ENCODE measurements at regions not wholly inside any gene's neighbourhood (a gene's known extent, or its start where the extent isn't known, plus 50 kb on each side); places are given as distances from the start of the nearest gene placed in this dataset.

DNA sequence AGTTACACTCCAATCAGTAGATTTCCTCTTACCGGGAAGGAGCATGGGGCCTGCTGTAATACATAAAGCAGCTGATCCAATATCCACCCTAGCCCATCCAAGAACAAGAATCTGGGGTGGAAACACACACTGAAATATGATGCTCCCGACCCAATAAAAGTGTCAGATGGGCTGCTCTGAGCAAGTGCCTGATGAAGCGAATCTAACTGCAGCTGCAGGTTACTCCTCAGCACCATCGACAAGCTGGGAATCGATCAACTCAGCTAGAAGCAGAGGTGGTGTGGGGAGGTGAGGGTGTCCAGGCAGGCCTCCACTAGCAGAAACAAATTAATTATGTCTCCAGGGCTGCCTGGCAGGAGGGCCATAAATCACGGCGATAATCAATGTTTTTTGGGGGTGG is 64.0 kb upstream of the WSCD2 start:
- no peaks in the 10 kb centered on the region for H3K36me3 Mint-ChIP-seq
- H3K27ac Mint-ChIP-seq: no peak overlapping the region
- no peak for ATAC-seq (ENCODE audit: low read depth)
- H3K9me3 Mint-ChIP-seq: no peaks in the 10 kb centered on the region
- POLR2A ChIA-PET: no interaction called here
- no peak overlapping the region for H3K4me3 Mint-ChIP-seq
- DNase-seq: no peak
- H3K27me3 Mint-ChIP-seq: peaks cover 2% of the 10 kb centered on the region
- no peaks in the 10 kb centered on the region for H3K4me1 Mint-ChIP-seq

DNA sequence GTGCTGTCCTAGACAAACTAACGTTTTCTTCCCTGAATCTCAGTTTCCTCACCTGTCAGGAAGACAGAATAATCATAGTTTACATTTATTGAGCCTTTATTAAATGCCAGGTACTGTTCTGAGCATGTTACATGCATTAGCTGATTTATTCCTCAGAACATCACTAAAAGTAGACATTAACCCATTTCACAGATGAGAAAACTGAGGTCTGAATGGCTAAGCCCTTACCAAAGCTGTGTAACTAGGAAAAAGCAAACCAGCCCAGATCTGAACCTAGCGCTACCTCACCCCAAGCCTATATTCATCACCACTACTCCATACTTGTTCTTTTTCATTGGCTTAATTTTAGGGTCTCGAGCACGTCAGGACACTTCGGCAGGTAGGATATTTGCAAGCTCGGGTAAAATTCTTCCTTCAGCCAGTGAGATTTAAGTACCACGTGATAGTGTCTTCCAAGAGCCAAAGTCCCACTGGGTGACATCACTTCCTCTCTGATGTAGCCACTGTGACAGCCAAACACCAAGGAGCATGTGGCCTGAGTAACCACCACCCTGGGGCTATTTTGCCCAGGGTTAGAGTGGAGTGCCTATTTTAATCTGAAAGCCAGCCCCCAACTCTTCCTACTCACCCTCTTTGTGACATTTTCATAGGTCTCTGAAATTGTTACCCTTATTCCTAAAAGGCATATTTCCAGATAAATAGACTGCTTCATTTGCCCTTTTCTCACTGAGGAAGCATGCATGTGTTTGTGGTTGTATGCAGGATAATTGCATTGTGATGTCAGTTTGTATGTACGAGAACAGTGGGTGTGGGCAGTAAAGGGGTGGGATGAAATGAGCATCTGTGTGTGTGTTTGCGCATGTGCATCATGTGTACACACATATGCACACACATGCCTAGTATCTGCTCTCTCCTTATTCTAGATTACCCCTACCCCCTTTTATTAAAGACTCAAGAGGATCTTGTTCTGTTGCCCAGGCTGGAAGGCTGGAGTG is 62.2 kb upstream of the WSCD2 start:
- no peaks in the 10 kb centered on the region for H3K9me3 Mint-ChIP-seq
- H3K4me3 Mint-ChIP-seq: no peak overlapping the region
- H3K36me3 Mint-ChIP-seq: no peaks in the 10 kb centered on the region
- H3K27me3 Mint-ChIP-seq: peaks cover 2% of the 10 kb centered on the region
- H3K4me1 Mint-ChIP-seq: no peaks in the 10 kb centered on the region
- ATAC-seq (ENCODE audit: low read depth) (no peak), DNase-seq (no peak)
- POLR2A ChIA-PET: no interaction called here
- no peak overlapping the region for H3K27ac Mint-ChIP-seq

DNA sequence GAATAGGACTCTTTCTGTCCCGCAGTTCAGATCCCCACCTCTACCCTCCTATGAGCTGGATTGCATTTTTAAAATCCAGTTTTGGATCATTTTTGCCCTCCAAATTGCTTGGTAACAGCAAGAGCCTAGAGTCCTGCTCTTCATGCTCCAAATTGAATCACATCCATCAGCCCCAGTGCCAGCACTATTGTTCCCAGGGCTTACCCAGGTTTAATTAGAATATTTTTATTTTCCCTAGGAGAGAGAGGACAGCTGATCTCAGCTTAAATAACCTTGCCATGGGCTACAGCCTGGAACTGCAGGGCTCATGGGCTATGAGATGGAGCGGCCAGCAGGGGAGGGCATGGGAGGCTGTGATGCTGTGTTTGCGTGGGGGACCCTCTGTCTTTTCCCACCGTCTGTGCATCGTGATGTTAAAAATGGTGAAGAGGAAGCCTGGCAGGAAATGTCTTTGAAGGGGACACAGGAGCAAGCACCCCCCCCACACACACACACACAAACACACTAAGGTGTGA is 59.4 kb upstream of the WSCD2 start:
- no peaks in the 10 kb centered on the region for H3K27me3 Mint-ChIP-seq
- H3K9me3 Mint-ChIP-seq: no peaks in the 10 kb centered on the region
- H3K4me1 Mint-ChIP-seq: no peaks in the 10 kb centered on the region
- H3K27ac Mint-ChIP-seq: no peak overlapping the region
- H3K4me3 Mint-ChIP-seq: no peak overlapping the region
- ATAC-seq (ENCODE audit: low read depth) (no peak), DNase-seq (no peak)
- POLR2A ChIA-PET: no interaction called here
- no peaks in the 10 kb centered on the region for H3K36me3 Mint-ChIP-seq

DNA sequence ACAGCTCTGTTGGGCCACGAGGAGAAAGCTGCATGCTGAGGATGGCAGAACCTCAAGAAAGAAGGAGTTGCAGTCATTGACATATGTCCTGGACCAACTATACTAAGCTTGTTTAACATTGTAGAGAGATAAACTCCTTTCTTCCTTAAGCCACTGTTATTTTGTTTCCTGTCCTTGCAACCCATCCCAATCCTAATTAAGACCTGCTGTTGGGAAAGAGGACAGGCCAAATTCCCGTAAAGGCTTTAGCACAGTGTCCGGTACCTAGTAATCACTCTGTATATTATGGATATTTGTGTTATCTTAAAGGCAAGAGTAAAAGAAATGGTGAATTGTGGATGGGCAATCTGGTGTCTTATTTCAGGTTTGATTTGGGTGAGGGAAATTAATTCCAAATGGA is 53.5 kb upstream of the WSCD2 start:
- no peak overlapping the region for H3K27ac Mint-ChIP-seq
- POLR2A ChIA-PET: no interaction called here
- no peak overlapping the region for H3K4me3 Mint-ChIP-seq
- no peaks in the 10 kb centered on the region for H3K9me3 Mint-ChIP-seq
- no peaks in the 10 kb centered on the region for H3K4me1 Mint-ChIP-seq
- no peak for ATAC-seq (ENCODE audit: low read depth)
- no peaks in the 10 kb centered on the region for H3K36me3 Mint-ChIP-seq
- peaks cover 14% of the 10 kb centered on the region for H3K27me3 Mint-ChIP-seq
- DNase-seq: no peak

DNA sequence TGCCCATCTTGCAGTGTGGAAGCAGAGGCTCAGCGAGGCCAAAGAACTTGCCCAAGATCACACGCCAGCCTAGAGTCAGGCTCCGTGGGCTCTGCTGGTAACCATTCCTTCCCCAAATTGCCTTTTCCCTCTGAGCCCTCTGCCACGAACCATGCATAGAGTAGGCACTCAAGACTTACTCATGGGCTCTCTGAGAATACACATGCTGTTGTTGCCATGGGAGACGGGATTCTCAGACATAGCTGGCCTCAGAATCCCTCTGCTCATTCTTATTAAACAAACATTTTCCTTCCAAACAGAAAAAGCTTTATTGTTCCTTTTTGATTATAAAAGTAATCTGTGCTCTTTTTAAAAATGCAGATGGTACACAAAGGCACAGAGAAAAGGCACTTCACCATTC is 52.5 kb upstream of the WSCD2 start:
- no peaks in the 10 kb centered on the region for H3K36me3 Mint-ChIP-seq
- POLR2A ChIA-PET: no interaction called here

DNA sequence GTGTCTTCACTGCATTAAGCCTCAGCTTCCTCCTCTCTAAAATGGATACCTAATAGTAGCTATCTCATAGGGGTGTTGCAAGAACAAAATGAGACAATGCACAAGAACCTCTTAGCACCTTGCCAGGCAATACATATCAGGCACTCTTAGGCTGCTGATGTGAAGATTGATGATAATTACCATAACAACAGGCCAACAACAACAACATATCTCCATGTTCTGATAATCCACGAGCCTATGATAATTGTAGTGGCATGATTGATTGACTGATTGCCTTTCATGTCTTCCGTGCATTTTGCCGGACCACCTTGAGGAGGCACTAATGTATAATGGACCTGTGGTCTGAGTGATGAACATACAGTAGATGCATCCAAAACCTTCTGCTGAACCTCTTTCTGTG is 50.7 kb upstream of the WSCD2 start:
- H3K27me3 Mint-ChIP-seq: peaks cover 14% of the 10 kb centered on the region
- no peaks in the 10 kb centered on the region for H3K36me3 Mint-ChIP-seq
- DNase-seq: no peak
- no peak overlapping the region for H3K27ac Mint-ChIP-seq
- POLR2A ChIA-PET: no interaction called here
- H3K9me3 Mint-ChIP-seq: no peaks in the 10 kb centered on the region
- no peaks in the 10 kb centered on the region for H3K4me1 Mint-ChIP-seq
- no peak overlapping the region for H3K4me3 Mint-ChIP-seq
- ATAC-seq (ENCODE audit: low read depth): no peak

More for the DNA sequence above, 52.5 kb upstream of the WSCD2 start:
- no peak overlapping the region for H3K27ac Mint-ChIP-seq
- H3K4me1 Mint-ChIP-seq: no peaks in the 10 kb centered on the region
- H3K9me3 Mint-ChIP-seq: no peaks in the 10 kb centered on the region
- peaks cover 14% of the 10 kb centered on the region for H3K27me3 Mint-ChIP-seq
- H3K4me3 Mint-ChIP-seq: no peak overlapping the region
- DNase-seq (no peak), ATAC-seq (ENCODE audit: low read depth) (no peak)

Data from activated naive CD8-positive, alpha-beta T cell treated with anti-CD3 and anti-CD28 coated beads, Interleukin-2, amount 10 ng/mL, durations not matched to agents 7 days and 5 days (primary cell).